Mesenchymal stem cell (in vitro differentiated cells and primary cell): ENCODE measurements at regions not wholly inside any gene's neighbourhood (a gene's known extent, or its start where the extent isn't known, plus 50 kb on each side); places are given as distances from the start of the nearest gene placed in this dataset.

Source experiments
- DNase-seq: peaks from one replicate; pipeline ENCODE4 v3.0.0-alpha.2; 2013
- H2AFZ ChIP-seq: one replicate; pipeline ENCODE4 v1.6.1; 2013; ENCODE audit warnings: low read depth, mild to moderate bottlenecking, control low read depth, inconsistent platforms, low read length, moderate library complexity
- H2AK5ac ChIP-seq: 2 replicates; pipeline ENCODE4 v1.6.1; 2013; ENCODE audit warnings: low read length, moderate library complexity, mild to moderate bottlenecking, inconsistent platforms; ENCODE audit not compliant: severe bottlenecking
- H2BK120ac ChIP-seq: one replicate; pipeline ENCODE4 v1.6.1; 2013; ENCODE audit warnings: low read depth, mild to moderate bottlenecking, inconsistent platforms, low read length, moderate library complexity
- H2BK12ac ChIP-seq, 2 experiments: one replicate each; pipeline ENCODE4 v1.6.1; 2013; ENCODE audit warnings: inconsistent platforms in 2 of 2, low read length in 2 of 2, mild to moderate bottlenecking in 2 of 2, moderate library complexity in 2 of 2, control low read depth in 1 of 2
- H2BK15ac ChIP-seq: one replicate; pipeline ENCODE4 v1.6.1; 2013; ENCODE audit warnings: mild to moderate bottlenecking, low read depth, inconsistent platforms; ENCODE audit not compliant: poor library complexity, severe bottlenecking
- H2BK5ac ChIP-seq: 2 replicates; pipeline ENCODE4 v1.6.1; 2013; ENCODE audit warnings: low read depth, mild to moderate bottlenecking, low read length, control low read depth, inconsistent platforms; ENCODE audit not compliant: poor library complexity, severe bottlenecking
- H3K14ac ChIP-seq, 2 experiments: one replicate each; pipeline ENCODE4 v1.6.1; 2013; ENCODE audit warnings: inconsistent platforms in 2 of 2, low read length in 2 of 2, control low read depth in 1 of 2, mild to moderate bottlenecking in 1 of 2, moderate library complexity in 1 of 2
- H3K18ac ChIP-seq, 2 experiments: one replicate each; pipeline ENCODE4 v1.6.1; 2013; ENCODE audit warnings: inconsistent platforms in 2 of 2, low read length in 2 of 2, control low read depth in 1 of 2, low read depth in 1 of 2, mild to moderate bottlenecking in 1 of 2
- H3K23ac ChIP-seq, 2 experiments: one replicate each; pipeline ENCODE4 v1.6.1; 2013; ENCODE audit warnings: inconsistent platforms in 2 of 2, low read length in 2 of 2, mild to moderate bottlenecking in 2 of 2, moderate library complexity in 2 of 2, control low read depth in 1 of 2
- H3K27ac ChIP-seq: 2 replicates; pipeline ENCODE4 v1.5.1; 2013; ENCODE audit warnings: mild to moderate bottlenecking, moderate library complexity, low read length, control low read depth, inconsistent platforms; ENCODE audit not compliant: poor library complexity, severe bottlenecking
- H3K27me3 ChIP-seq, 2 experiments: 2 replicates each; pipeline versions ENCODE4 v1.6.1 to v1.7.0; 2013; ENCODE audit warnings: low read length in 2 of 2, mild to moderate bottlenecking in 2 of 2, moderate library complexity in 2 of 2, control low read depth in 1 of 2, inconsistent platforms in 1 of 2; ENCODE audit not compliant: control insufficient read depth in 1 of 2, insufficient read depth in 1 of 2
- H3K36me3 ChIP-seq, 2 experiments: 2 replicates each; pipeline versions ENCODE4 v1.6.1 to v1.7.0; 2013; ENCODE audit warnings: low read length in 2 of 2, control low read depth in 1 of 2, inconsistent platforms in 1 of 2, low read depth in 1 of 2, mild to moderate bottlenecking in 1 of 2; ENCODE audit not compliant: insufficient read depth in 2 of 2, control insufficient read depth in 1 of 2
- H3K4ac ChIP-seq, 2 experiments: one replicate each; pipeline ENCODE4 v1.6.1; 2013; ENCODE audit warnings: inconsistent platforms in 2 of 2, low read length in 2 of 2, mild to moderate bottlenecking in 2 of 2, moderate library complexity in 2 of 2, control low read depth in 1 of 2, low read depth in 1 of 2
- H3K4me1 ChIP-seq: 2 replicates; pipeline ENCODE4 v1.6.1; 2013; ENCODE audit warnings: low read depth, low read length, control low read depth; ENCODE audit not compliant: control insufficient read depth, insufficient read depth
- H3K4me2 ChIP-seq: 2 replicates; pipeline ENCODE4 v1.6.1; 2013; ENCODE audit warnings: low read length, mild to moderate bottlenecking, inconsistent platforms; ENCODE audit not compliant: poor library complexity, severe bottlenecking
- H3K4me3 ChIP-seq, 2 experiments: 2 replicates each; pipeline versions ENCODE4 v1.5.1 to v1.7.0; 2013; ENCODE audit warnings: low read length in 2 of 2, mild to moderate bottlenecking in 2 of 2, control low read depth in 1 of 2, low read depth in 1 of 2; ENCODE audit not compliant: insufficient read depth in 1 of 2
- H3K79me1 ChIP-seq: replicated peaks from 2 replicates; pipeline ENCODE4 v1.6.1; 2013; ENCODE audit warnings: mild to moderate bottlenecking, control low read depth, low read length, inconsistent platforms; ENCODE audit not compliant: poor library complexity, severe bottlenecking
- H3K9ac ChIP-seq: 2 replicates; pipeline ENCODE4 v1.7.0; 2013; ENCODE audit warnings: mild to moderate bottlenecking, low read length, moderate library complexity
- H3K9me3 ChIP-seq: 2 replicates; pipeline ENCODE4 v1.7.0; 2013; ENCODE audit warnings: mild to moderate bottlenecking, low read length; ENCODE audit not compliant: control insufficient read depth
- H4K8ac ChIP-seq: one replicate; pipeline ENCODE4 v1.6.1; 2013; ENCODE audit warnings: inconsistent platforms, mild to moderate bottlenecking, low read length, moderate library complexity
- H4K91ac ChIP-seq: one replicate; pipeline ENCODE4 v1.6.1; 2013; ENCODE audit warnings: mild to moderate bottlenecking, low read length, inconsistent platforms
- WGBS: methylation state at CpG from one replicate; pipeline ENCODE4 v1.1.7; 2013; ENCODE audit warnings: mixed read lengths; 5-methylcytosine and 5-hydroxymethylcytosine counted together

DNA sequence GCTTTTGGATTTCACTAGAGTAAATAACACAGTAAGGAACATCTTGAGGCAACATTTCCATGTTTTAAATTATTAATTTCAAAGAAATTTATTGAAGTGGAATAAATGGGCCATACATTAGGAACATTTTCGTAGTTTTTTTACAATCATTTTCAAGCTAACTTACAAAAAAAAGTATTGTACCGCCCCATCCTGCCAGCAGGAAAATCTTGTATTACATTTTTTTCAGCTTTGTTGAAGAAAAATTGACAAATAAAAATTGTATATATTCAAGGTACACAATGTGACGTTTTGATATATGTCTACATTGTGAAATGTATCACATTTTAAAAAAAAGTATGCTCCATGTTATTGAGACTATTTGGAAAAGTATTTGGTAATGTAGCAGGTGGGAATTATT, 1001.9 kb upstream of the NR2F2 start:
- no peaks in the 10 kb centered on the region for H3K9me3 ChIP-seq
- DNase-seq, result no peak
- H3K4me3 ChIP-seq, result no peak overlapping the region
- WGBS, result no CpG with 5 or more reads among the region's 3 CpGs
- H2BK120ac ChIP-seq, result no peak overlapping the region
- no peak overlapping the region for H3K14ac ChIP-seq
- H2BK15ac ChIP-seq, result no peak overlapping the region
- no peak overlapping the region for H3K18ac ChIP-seq
- no peak overlapping the region for H3K23ac ChIP-seq
- H3K27me3 ChIP-seq, result peaks cover 0 to 13% of the 10 kb centered on the region in 2 experiments
- no peak overlapping the region for H2BK12ac ChIP-seq
- H3K4me2 ChIP-seq, result no peak overlapping the region
- H2AK5ac ChIP-seq, result no peak overlapping the region
- H4K91ac ChIP-seq, result no peak overlapping the region
- peaks cover 4% of the 10 kb centered on the region for H3K4me1 ChIP-seq
- H3K9ac ChIP-seq, result no peak overlapping the region
- no peak overlapping the region for H3K27ac ChIP-seq
- H2AFZ ChIP-seq, result no peak overlapping the region
- H3K79me1 ChIP-seq, result no peaks in the 10 kb centered on the region
- no peak overlapping the region for H3K4ac ChIP-seq
- H4K8ac ChIP-seq, result no peak overlapping the region
- H3K36me3 ChIP-seq, result no peaks in the 10 kb centered on the region
- no peak overlapping the region for H2BK5ac ChIP-seq

DNA sequence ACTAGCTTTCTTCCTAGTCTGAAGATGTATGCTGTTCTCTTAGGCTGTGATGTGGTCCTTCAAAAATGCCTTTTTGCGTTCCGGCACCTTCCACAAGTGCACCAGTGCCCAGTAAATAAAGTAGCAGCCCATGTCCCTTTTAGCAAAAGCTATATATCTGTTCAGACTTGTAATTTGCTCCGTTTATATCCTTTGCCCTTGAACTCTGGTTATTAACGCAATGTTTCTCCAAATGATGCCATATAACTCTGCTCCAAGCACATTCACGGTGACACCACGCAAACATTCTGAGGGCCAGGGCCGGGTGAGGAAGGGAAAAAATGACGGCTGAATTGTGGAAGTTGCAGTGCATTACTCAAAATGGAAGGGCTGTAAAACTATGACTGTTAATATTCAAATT, 1001.1 kb upstream of the NR2F2 start:
- Histone ChIP-seq H4K8ac (no peak overlapping the region), H2AFZ (no peak overlapping the region), H4K91ac (no peak overlapping the region), H3K9ac (no peak overlapping the region), H3K23ac (no peak overlapping the region), H3K27me3 (peaks cover 0 to 13% of the 10 kb centered on the region in 2 experiments), H3K9me3 (no peaks in the 10 kb centered on the region), H3K14ac (no peak overlapping the region), H2BK15ac (no peak overlapping the region), H3K18ac (no peak overlapping the region), H2BK5ac (no peak overlapping the region), H2BK120ac (no peak overlapping the region), H3K36me3 (no peaks in the 10 kb centered on the region), H3K4me1 (peaks cover 4% of the 10 kb centered on the region), H2BK12ac (no peak overlapping the region), H3K4me3 (no peak overlapping the region), H3K27ac (no peak overlapping the region), H2AK5ac (no peak overlapping the region), H3K4me2 (no peak overlapping the region), H3K79me1 (no peaks in the 10 kb centered on the region), H3K4ac (no peak overlapping the region)
- DNase-seq, result no peak
- 70% methylated on average over 7 of the region's 8 CpGs for WGBS

- no peak overlapping the region for H3K9ac ChIP-seq
- no peaks in the 10 kb centered on the region for H3K36me3 ChIP-seq
- no peak overlapping the region for H2BK5ac ChIP-seq
- H2AK5ac ChIP-seq, result no peak overlapping the region
- no peak overlapping the region for H3K23ac ChIP-seq
- H2BK15ac ChIP-seq, result no peak overlapping the region
- no peak overlapping the region for H2BK12ac ChIP-seq
- whole genome bisulfite sequencing, result 96% methylated on average over 3 of the region's 6 CpGs
- no peaks in the 10 kb centered on the region for H3K27me3 ChIP-seq
- no peak overlapping the region for H4K91ac ChIP-seq
- H3K4me3 ChIP-seq, result no peak overlapping the region
- H3K4me1 ChIP-seq, result no peaks in the 10 kb centered on the region
- no peak overlapping the region for H3K4ac ChIP-seq
- no peak overlapping the region for H3K27ac ChIP-seq
- no peak overlapping the region for H2AFZ ChIP-seq
- H3K9me3 ChIP-seq, result no peaks in the 10 kb centered on the region
- H3K4me2 ChIP-seq, result no peak overlapping the region
- DNase-seq, result no peak
- H3K18ac ChIP-seq, result no peak overlapping the region
- no peak overlapping the region for H4K8ac ChIP-seq
- H3K14ac ChIP-seq, result no peak overlapping the region
- no peak overlapping the region for H2BK120ac ChIP-seq
- no peaks in the 10 kb centered on the region for H3K79me1 ChIP-seq
These were observed 988.8 kb upstream of the NR2F2 start for GRCh38 chr15:95341686-95342085.

GRCh38 chr15:95345867-95346266, 984.6 kb upstream of the NR2F2 start:
- H2AK5ac ChIP-seq, result no peak overlapping the region
- no peak overlapping the region for H4K8ac ChIP-seq
- WGBS, result 75% methylated on average over 4 of the region's 4 CpGs
- no peak overlapping the region for H2BK12ac ChIP-seq
- no peak for DNase-seq
- no peaks in the 10 kb centered on the region for H3K9me3 ChIP-seq
- H3K4me1 ChIP-seq, result no peaks in the 10 kb centered on the region
- H3K27ac ChIP-seq, result no peak overlapping the region
- no peak overlapping the region for H3K4me2 ChIP-seq
- H3K4ac ChIP-seq, result no peak overlapping the region
- H3K9ac ChIP-seq, result no peak overlapping the region
- no peak overlapping the region for H4K91ac ChIP-seq
- H3K36me3 ChIP-seq, result no peaks in the 10 kb centered on the region
- H3K23ac ChIP-seq, result no peak overlapping the region
- H3K27me3 ChIP-seq, result no peaks in the 10 kb centered on the region
- H2BK15ac ChIP-seq, result no peak overlapping the region
- H3K18ac ChIP-seq, result no peak overlapping the region
- no peak overlapping the region for H2BK120ac ChIP-seq
- H2BK5ac ChIP-seq, result no peak overlapping the region
- no peak overlapping the region for H3K4me3 ChIP-seq
- no peak overlapping the region for H3K14ac ChIP-seq
- no peak overlapping the region for H2AFZ ChIP-seq
- H3K79me1 ChIP-seq, result no peaks in the 10 kb centered on the region
